Right kidney (tissue), 1 donor: ENCODE measurements at regions not wholly inside any gene's neighbourhood (a gene's known extent, or its start where the extent isn't known, plus 50 kb on each side); places are given as distances from the start of the nearest gene placed in this dataset.
"Not testable (repeated sequence)": the region's sequence is repeated elsewhere in the genome, so short reads cannot be mapped to it uniquely, and the experiment has no call there.

Experiments used
- DNase-seq: peaks from one replicate; pipeline ENCODE4 v3.0.0-alpha.2; 2016

- DNase-seq, result no peak
Measured at GRCh38 chr6:96276305-96276704, 245.3 kb upstream of the UFL1 start.

DNA sequence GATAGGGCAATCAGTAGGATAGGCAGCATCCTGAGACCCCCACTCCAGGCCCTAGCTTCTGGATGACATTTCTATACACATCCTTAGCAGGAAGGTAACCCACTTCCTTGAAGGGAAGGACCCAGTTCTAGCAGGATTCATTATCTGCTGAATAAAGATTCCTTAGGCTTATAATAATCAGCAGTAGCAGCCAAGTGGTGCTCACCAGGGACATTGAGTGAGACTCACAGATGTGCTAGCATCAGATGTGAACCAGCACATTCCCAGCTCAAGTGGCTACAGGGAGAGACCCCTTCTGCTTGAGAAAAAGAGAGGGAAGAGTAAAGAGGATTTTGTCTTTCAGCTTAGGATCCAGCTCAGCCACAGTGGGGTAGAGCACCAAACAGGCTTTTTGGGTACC, 244.8 kb upstream of the UFL1 start:
- DNase-seq, result no peak

GRCh38 chr6:96279084-96279483, 242.5 kb upstream of the UFL1 start:
- no peak for DNase-seq

DNA sequence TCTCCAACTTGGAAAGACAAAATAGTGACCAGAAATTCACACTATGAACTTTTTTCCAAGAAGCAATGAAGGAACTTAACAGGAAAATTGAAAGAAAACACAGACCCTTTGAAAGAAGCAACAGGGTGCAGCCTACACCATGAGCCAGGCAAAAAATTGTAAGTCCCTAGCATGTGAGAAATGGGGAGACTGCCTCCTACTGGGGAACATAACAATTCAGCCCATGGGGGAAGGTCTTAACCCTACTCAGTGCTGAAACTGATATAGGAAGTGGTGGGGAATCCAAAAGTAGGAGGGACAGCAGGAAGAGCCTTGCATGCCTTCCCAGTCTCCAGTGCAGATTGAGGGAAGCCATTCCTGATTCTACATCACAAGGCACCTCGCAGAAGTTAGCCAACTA, 235.1 kb upstream of the UFL1 start:
- DNase-seq, result no peak

DNA sequence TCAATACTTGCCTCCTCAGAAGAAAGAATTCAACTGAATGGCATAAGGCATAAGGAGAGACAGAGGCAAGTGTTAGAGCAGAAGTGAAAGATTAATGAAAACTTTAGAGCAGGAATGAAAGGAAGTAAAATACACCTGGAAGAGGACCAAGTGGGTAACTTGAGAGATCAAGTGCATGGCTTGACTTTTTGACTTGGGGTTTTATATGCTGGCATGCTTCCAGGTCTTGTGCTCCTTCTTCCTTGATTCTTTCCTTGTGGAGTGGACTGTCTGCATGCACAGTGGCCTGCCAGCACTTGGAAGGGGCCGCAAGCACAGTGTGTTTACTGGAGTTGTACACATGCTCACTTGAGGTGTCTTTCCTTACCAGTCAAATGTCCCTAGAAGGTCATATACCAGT, 222.1 kb upstream of the UFL1 start:
- DNase-seq, result no peak

GRCh38 chr6:96301023-96301422, 220.6 kb upstream of the UFL1 start:
- no peak for DNase-seq

DNA sequence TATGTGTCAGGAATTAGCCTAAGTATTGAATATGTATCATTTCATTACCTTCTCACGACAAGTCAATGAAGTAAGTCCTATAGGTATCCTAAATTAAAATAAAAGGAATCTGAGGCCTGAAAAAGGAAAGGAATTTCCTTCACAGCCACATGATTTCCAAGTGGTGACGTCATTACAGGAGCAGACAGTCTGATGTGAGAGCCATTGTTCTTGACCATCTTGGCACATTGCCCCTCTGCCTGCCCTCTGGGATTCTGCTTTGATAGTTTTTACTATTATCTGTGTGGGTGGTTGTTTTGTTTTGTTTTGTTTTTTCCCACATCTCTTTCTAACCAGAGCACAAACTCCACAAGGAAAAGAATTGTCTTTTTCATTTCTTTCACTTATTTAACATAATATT, 219.8 kb upstream of the UFL1 start:
- no peak for DNase-seq

DNA sequence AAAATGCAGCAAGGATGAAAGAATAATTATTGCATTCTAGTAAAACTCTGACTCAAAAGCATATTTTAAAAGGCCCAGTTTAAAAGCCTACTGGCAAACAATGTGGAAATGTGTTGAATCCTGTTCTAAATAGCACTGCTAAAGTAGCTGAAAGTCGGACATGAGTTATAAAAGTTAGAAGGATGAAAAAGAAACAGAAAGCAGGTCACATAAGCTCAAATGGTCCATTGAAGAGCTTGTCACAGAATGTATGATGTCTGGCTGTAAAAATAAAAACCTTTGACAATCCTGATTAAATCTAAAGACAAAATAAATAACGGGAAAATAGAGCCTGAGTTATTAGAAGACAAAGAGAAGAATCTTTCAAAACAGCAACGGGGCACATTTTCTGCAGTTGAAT, 218.6 kb upstream of the UFL1 start:
- DNase-seq, result no peak

DNA sequence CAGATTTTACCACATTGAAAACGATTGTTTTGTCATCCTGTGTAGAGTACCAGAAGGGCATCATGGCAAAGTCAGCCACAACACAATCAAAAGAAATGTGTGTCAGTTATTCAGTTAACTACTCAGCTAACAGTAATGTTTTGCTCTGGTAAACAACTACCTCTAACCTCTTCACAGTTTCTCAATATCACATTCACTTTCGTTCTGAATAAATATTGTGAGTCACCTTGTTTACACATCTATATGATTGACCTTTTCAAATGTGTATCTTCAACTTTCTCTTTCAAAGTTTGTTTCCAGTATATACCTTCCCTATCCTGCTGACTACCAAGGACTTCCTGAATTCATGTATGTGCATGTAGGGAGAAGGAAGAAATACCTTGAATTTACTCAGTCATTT, 216.6 kb upstream of the UFL1 start:
- no peak for DNase-seq

DNA sequence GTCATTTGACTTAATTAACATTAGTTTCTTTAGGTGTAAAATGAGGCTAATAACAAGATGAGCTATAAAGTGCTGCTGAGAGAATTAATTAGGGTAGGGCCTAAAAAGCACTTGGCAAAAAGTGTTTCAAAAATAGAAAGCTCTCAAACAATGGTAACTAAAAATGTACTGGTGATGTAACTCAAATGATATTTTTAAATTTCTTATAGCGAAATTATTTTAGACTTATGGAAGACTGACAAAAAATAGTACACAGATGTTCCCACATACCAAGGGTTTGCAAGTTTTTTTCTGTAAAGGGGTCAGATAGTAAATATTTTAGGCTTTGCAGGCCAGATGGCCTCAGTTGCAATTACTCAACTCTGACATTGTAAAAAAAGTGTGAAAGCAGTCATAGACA, 190.7 kb upstream of the UFL1 start:
- no peak for DNase-seq

- DNase-seq, result no peak
Measured at GRCh38 chr6:96340164-96340563, 181.4 kb upstream of the UFL1 start.

DNA sequence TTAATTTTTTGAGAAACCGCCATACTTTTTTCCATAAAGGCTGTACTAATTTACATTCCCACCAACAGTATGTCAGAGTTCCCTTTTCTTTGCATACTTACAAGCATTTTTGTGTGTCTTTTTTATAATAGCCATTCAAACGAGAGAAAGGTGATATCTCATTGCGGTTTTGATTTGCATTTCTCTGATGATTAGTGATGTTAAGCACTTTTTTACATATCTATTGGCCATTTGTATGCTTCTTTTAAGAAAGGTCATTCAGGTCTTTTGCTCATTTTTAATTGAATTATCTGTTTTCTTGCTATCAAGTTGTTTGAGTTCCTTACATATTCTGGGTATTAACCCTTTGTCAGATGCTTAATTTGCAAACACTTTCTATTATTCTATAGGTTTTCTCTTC, 176.1 kb upstream of the UFL1 start:
- DNase-seq, result no peak

- no peak for DNase-seq
Measured at GRCh38 chr6:96381246-96381645, 140.4 kb upstream of the UFL1 start.

- DNase-seq, result peak; percentile 23
Measured at GRCh38 chr6:96391776-96392360, 129.7 kb upstream of the UFL1 start.

- no peak for DNase-seq
Measured at GRCh38 chr6:96394727-96395126, 126.9 kb upstream of the UFL1 start.

DNA sequence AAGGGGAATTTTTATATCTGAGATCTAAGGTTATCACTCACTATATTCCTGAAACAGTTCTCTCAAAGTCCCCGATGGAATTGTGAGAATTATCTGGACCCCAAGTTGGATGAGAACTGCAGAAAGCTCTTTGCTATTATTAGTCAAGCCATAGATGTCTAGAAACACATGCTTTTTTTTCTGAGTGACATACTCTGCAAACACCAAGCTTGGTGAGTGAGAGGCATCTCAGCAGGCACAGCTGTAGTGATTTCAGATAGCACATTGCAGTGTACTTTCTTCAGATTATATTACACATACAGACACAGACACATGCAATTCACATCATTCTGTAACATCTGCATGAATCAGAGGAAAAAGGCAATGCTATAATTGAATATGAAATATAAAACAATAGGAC, 111.1 kb upstream of the UFL1 start:
- no peak for DNase-seq

- DNase-seq, result no peak
Measured at GRCh38 chr6:96420294-96420693, 101.3 kb upstream of the UFL1 start.

GRCh38 chr6:96433950-96434349, 87.7 kb upstream of the UFL1 start:
- DNase-seq, result no peak

- DNase-seq, result no peak
Measured at GRCh38 chr6:96436398-96436797, 85.2 kb upstream of the UFL1 start.

DNA sequence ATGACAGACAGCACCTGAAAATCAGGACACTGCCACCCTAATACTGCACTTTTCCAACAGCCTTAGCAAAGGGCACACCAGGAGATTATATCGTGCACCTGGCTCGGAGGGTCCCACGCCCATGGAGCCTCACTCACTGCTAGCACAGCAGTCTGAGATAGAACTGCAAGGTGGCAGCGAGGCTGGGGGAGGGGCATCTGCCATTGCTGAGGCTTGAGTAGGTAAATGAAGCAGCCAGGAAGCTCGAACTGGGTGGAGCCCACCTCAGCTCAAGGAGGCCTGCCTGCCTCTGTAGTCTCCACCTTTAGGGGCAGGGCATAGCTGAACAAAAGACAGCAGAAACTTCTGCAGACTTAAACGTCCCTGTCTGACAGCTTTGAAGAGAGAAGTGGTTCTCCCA, 84.4 kb upstream of the UFL1 start:
- DNase-seq, result not testable (repeated sequence)

DNA sequence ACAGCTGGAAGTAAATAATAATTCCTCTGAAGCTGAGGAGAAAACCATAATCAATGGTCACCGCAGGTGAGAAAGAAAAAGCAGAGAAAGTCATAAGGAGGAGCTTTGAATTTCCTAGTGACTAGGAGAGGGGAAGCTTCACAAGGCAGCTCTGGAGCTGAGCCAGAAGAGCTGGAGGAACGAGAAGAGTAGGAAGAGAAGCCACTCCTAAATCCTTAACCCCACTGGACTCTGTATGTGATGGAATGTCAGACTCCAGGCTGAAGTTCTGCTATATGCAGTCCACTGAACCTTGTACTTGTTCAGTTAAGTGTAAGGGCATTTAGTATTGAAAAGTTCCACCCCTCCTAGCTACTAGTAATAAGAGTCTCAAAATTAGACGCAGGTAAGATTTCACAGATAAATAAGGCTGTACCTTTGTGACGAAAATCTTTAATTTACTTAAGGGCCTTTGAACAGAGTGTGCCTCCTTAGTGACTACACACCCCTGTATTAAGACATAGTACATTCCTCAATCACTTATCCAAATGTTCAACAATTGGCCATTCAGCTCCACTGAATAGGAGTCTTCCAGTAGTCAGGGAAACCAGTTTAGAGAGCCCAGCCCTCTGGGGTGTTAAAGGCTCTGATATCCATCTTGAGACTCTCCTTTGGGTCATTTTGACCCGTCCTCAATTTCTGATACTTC, 71.4 kb upstream of the UFL1 start:
- peak; percentile 10 for DNase-seq

DNA sequence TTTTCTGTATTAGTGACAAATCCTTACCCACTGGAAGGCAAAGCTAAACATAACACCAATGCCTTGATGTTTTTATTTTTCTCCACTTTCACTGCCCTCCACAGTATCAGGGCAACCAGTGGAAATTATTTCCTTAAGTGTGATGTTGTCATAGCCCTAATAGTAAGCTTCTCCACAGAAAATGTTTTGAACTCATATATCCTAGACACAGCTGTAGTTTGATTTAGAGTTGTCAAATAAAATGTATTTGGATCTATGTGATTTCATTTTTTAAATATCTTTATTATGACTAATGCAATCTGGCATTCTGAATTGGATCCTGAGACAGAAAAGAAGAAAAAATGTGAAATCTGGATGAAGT, 70.9 kb upstream of the UFL1 start:
- DNase-seq, result no peak

- no peak for DNase-seq
Measured at GRCh38 chr6:96458771-96459170, 62.8 kb upstream of the UFL1 start.

DNA sequence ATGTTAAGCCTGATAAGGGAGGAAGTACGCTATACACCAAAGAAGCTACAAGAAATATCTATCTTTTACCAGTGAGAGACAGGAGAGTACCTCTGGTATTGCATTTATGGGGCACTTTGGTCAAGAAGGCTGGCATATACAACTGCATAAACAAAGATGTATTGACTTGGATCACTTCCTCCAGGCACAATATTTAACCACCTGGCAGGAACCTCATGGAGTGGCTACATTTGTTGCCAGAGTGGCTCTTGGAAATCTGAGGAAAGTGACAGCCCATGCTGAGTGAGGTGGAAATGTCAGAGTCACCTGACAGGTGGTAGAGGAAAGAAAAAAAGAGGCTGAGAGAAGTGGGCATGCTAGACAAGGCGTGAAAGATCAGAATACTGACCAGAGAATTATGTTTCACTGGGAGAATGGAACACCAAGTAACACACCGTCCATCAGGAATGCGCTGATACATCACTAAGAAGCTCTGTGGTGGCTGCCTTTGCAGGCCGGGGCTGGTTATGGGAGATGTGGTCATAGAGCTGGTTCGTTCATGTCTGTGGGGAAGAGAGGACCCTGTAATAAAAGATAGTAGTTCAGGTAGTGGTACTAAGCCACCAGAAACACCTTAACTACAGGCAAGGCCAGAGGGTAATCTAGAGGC, 61.4 kb upstream of the UFL1 start:
- no peak for DNase-seq
